ENCODE measurements at regions not wholly inside any gene's neighbourhood (a gene's known extent, or its start where the extent isn't known, plus 50 kb on each side); places are given as distances from the start of the nearest gene placed in this dataset.

- H3K4me3 ChIP-seq (replicated peaks in 1 of 2; ENCODE audit: low read depth in 2 of 2, low read length in 2 of 2): no peak overlapping the region
- TF ChIP-seq, protein P1, sequence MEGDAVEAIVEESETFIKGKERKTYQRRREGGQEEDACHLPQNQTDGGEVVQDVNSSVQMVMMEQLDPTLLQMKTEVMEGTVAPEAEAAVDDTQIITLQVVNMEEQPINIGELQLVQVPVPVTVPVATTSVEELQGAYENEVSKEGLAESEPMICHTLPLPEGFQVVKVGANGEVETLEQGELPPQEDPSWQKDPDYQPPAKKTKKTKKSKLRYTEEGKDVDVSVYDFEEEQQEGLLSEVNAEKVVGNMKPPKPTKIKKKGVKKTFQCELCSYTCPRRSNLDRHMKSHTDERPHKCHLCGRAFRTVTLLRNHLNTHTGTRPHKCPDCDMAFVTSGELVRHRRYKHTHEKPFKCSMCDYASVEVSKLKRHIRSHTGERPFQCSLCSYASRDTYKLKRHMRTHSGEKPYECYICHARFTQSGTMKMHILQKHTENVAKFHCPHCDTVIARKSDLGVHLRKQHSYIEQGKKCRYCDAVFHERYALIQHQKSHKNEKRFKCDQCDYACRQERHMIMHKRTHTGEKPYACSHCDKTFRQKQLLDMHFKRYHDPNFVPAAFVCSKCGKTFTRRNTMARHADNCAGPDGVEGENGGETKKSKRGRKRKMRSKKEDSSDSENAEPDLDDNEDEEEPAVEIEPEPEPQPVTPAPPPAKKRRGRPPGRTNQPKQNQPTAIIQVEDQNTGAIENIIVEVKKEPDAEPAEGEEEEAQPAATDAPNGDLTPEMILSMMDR (IDR thresholded peaks at IDR 0.05; ENCODE audit: low read depth, low read length): peak; percentile 30
- peak in 1 of 2 donors; percentile 40 for DNase-seq (ENCODE audit: low read depth in 2 of 2)
These were observed 67.8 kb upstream of the ANKEF1 start for GRCh38 chr20:9966966-9967365.

DNA sequence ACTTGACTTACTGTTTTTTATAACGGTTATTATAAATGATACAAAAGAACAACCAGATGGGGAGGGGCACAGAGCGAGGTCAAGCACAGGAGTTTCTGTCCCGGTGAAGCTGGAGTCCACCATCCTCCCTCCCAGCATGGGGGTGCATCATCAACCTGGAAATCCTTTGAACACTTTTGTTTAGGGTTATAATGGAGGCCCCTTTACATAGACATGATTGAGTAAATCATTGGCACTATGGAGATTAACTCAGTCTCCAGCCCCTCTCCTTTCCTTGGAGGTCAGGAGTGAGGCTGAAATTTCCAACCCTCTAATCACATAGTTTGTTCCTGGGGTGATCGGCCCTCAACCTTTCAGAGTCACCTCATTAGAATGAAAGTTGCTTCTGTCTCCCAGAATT, 71.8 kb upstream of the ANKEF1 start:
- no peak for DNase-seq (ENCODE audit: low read depth in 2 of 2)
- TF ChIP-seq, protein P1 (IDR thresholded peaks at IDR 0.05; ENCODE audit: low read depth, low read length): no peak
- H3K4me3 ChIP-seq (replicated peaks in 1 of 2; ENCODE audit: low read depth in 2 of 2, low read length in 2 of 2): no peak overlapping the region

DNA sequence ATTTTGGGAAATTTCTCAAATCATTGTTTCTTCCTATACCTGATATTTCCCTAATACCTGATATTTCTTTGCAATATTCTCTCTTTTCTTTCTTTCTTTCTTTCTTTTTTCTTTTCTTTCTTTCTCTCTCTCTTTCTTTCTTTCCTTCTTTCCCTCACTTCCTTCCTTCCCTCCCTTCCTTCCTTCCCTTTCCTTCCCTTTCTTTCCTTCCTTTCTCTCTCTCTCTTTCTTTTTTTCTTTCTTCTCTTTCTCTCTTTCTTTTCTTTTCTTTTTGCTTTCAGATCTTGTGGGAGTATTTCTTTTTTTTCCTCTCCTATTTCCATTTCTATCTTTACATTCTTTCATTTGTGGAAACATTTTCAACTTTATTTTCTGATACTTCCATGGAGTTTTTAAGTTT, 76.1 kb upstream of the ANKEF1 start:
- H3K4me3 ChIP-seq (replicated peaks in 1 of 2; ENCODE audit: low read depth in 2 of 2, low read length in 2 of 2): no peak overlapping the region
- TF ChIP-seq, protein P1 (IDR thresholded peaks at IDR 0.05; ENCODE audit: low read depth, low read length): no peak
- DNase-seq (ENCODE audit: low read depth in 2 of 2): no peak

- TF ChIP-seq, protein P1 (IDR thresholded peaks at IDR 0.05; ENCODE audit: low read depth, low read length): no peak
- DNase-seq (ENCODE audit: low read depth in 2 of 2): peak in 1 of 2 donors; percentile 32
- H3K4me3 ChIP-seq (replicated peaks in 1 of 2; ENCODE audit: low read depth in 2 of 2, low read length in 2 of 2): no peak overlapping the region
These were observed 79.1 kb upstream of the ANKEF1 start for GRCh38 chr20:9955646-9956045.

DNA sequence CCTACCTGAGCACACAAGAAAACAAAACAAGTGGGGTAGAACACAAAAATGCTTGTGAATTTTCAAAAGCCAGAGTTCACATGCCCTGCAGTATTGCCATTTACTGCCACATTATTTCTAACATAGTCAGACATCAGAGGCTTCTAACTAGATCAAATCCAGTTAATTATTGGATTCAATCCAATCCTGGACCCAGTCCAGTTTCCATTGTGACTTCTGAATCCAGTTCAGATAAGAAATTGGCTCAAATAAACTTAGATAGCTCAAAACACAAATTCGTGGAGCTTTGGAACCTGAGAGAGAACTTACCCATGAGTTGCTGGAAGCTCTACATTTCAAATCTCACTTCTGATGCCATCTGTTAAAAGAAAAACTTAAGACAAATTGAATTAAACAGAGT, 85.2 kb upstream of the ANKEF1 start:
- TF ChIP-seq, protein P1 (IDR thresholded peaks at IDR 0.05; ENCODE audit: low read depth, low read length): no peak
- DNase-seq (ENCODE audit: low read depth in 2 of 2): peak in 1 of 2 donors; percentile 7

GRCh38 chr20:9945408-9945807, 89.4 kb upstream of the ANKEF1 start:
- H3K4me3 ChIP-seq (replicated peaks in 1 of 2; ENCODE audit: low read depth in 2 of 2, low read length in 2 of 2): no peak overlapping the region
- TF ChIP-seq, protein P1 (IDR thresholded peaks at IDR 0.05; ENCODE audit: low read depth, low read length): no peak
- DNase-seq (ENCODE audit: low read depth in 2 of 2): peak; percentile 7 to 9

More for the DNA sequence above, 85.2 kb upstream of the ANKEF1 start:
- no peak overlapping the region for H3K4me3 ChIP-seq (replicated peaks in 1 of 2; ENCODE audit: low read depth in 2 of 2, low read length in 2 of 2)

- TF ChIP-seq, protein P1 (IDR thresholded peaks at IDR 0.05; ENCODE audit: low read depth, low read length): no peak
- no peak overlapping the region for H3K4me3 ChIP-seq (replicated peaks in 1 of 2; ENCODE audit: low read depth in 2 of 2, low read length in 2 of 2)
- DNase-seq (ENCODE audit: low read depth in 2 of 2): peak in 1 of 2 donors; percentile 5
These were observed 92.1 kb upstream of the ANKEF1 start for GRCh38 chr20:9942736-9943135.

All from cardiac fibroblast (primary cell).